ENCODE measurements at regions not wholly inside any gene's neighbourhood (a gene's known extent, or its start where the extent isn't known, plus 50 kb on each side); places are given as distances from the start of the nearest gene placed in this dataset.
"Not testable (repeated sequence)": the region's sequence is repeated elsewhere in the genome, so short reads cannot be mapped to it uniquely, and the experiment has no call there.

- DNase-seq = no peak
Measured at GRCh38 chr16:13338044-13338443, 436.6 kb downstream of the SHISA9 start.

- DNase-seq = no peak
Measured at GRCh38 chr16:13342675-13343074, 441.3 kb downstream of the SHISA9 start.

- no peak for DNase-seq
Measured at GRCh38 chr16:13344001-13344400, 442.6 kb downstream of the SHISA9 start.

- no peak for DNase-seq
Measured at GRCh38 chr16:13348416-13348815, 447.0 kb downstream of the SHISA9 start.

- no peak for DNase-seq
Measured at GRCh38 chr16:13350000-13350399, 448.6 kb downstream of the SHISA9 start.

- DNase-seq = no peak
Measured at GRCh38 chr16:13351181-13351580, 449.8 kb downstream of the SHISA9 start.

- no peak for DNase-seq
Measured at GRCh38 chr16:13351601-13352217, 450.3 kb downstream of the SHISA9 start.

- DNase-seq = not testable (repeated sequence)
Measured at GRCh38 chr16:13352796-13353195, 451.4 kb downstream of the SHISA9 start.

GRCh38 chr16:13357842-13358241 is 456.4 kb downstream of the SHISA9 start:
- DNase-seq = not testable (repeated sequence)

GRCh38 chr16:13359835-13360234 is 458.4 kb downstream of the SHISA9 start:
- no peak for DNase-seq

- DNase-seq = no peak
Measured at GRCh38 chr16:13372421-13372820, 471.0 kb downstream of the SHISA9 start.

- DNase-seq = no peak
Measured at GRCh38 chr16:13376174-13376573, 474.8 kb downstream of the SHISA9 start.

- DNase-seq = no peak
Measured at GRCh38 chr16:13377143-13377542, 475.7 kb downstream of the SHISA9 start.

- DNase-seq = no peak
Measured at GRCh38 chr16:13378151-13378550, 476.8 kb downstream of the SHISA9 start.

- no peak for DNase-seq
Measured at GRCh38 chr16:13379266-13379665, 477.9 kb downstream of the SHISA9 start.

- DNase-seq = not testable (repeated sequence)
Measured at GRCh38 chr16:13385156-13386040, 484.0 kb downstream of the SHISA9 start.

GRCh38 chr16:13390093-13390985 is 488.9 kb downstream of the SHISA9 start:
- DNase-seq = no peak

- DNase-seq = no peak
Measured at GRCh38 chr16:13390986-13391305, 489.5 kb downstream of the SHISA9 start.

- DNase-seq = no peak
Measured at GRCh38 chr16:13391337-13391736, 489.9 kb downstream of the SHISA9 start.

GRCh38 chr16:13392341-13392740 is 490.9 kb downstream of the SHISA9 start:
- DNase-seq = no peak

GRCh38 chr16:13393816-13394215 is 492.4 kb downstream of the SHISA9 start:
- no peak for DNase-seq

GRCh38 chr16:13394488-13394887 is 493.1 kb downstream of the SHISA9 start:
- no peak for DNase-seq

- no peak for DNase-seq
Measured at GRCh38 chr16:13397126-13397525, 495.7 kb downstream of the SHISA9 start.
